COLO668 (cell line): ENCODE measurements at regions not wholly inside any gene's neighbourhood (a gene's known extent, or its start where the extent isn't known, plus 50 kb on each side); places are given as distances from the start of the nearest gene placed in this dataset.
"Not testable (repeated sequence)": the region's sequence is repeated elsewhere in the genome, so short reads cannot be mapped to it uniquely, and the experiment has no call there.

Experiments
- DNase-seq: peaks from one replicate; lab custom pipeline; 2025; ENCODE audit not compliant: unreplicated experiment; lab: John Stamatoyannopoulos, UW

DNA sequence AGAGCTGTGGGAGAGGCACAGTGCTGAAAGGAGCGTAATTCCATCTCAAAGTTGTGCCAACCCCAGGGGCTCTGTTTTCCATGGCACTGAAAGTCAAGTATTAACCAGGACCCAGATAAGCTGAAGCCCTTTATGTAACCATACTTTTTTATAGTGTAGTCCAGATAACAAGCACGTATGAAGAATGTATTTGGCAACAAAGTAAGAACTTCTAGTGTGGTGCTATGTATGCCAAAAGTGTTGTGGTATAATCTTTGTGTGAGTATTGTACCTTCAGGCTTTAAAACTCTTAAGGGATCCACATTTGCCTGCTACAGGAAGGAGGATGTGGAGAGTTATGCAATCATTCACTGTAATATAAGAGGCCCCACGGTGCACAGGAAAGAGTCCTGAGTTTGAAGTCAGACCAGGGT lies 129.4 kb downstream of the IBTK start:
- DNase-seq: no peak

- no peak for DNase-seq
Measured at GRCh38 chr6:82114748-82115147, 132.8 kb downstream of the IBTK start.

DNA sequence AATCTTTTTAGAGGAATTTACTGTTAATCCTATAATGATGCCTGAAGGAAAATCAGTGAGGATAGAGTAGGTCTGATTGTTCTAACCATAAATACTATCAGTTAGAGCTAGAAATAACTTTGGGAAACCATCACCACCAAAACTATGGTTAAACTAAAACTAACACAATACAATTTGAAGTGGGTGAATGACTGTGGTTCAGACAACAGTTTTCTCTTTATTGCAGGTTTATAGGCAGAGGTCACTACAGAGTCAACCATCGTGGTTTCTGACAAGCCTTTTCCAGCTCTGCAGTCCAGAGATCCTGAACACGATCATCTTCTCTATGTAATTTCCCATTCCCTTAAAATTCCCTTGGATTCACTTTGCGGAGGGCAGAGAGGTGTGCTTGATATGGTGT lies 134.3 kb downstream of the IBTK start:
- no peak for DNase-seq

GRCh38 chr6:82111818-82112217 lies 135.7 kb downstream of the IBTK start:
- no peak for DNase-seq

DNA sequence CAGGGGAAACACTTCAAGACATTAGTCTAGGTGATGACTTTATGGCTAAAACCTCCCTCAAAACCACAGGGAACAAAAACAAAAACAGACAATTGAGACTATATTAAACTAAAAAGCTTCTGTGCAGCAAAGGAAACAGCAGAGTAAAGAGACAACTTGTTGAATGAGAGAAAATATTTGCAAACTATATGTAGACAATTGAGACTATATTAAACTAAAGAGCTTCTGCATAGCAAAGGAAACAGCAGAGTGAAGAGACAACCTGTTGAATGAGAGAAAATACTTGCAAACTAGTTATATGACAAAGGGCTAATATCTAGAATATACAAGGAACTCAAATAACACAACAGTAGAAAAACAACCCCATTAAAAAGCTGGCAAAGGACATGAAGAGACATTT lies 136.4 kb downstream of the IBTK start:
- no peak for DNase-seq

DNA sequence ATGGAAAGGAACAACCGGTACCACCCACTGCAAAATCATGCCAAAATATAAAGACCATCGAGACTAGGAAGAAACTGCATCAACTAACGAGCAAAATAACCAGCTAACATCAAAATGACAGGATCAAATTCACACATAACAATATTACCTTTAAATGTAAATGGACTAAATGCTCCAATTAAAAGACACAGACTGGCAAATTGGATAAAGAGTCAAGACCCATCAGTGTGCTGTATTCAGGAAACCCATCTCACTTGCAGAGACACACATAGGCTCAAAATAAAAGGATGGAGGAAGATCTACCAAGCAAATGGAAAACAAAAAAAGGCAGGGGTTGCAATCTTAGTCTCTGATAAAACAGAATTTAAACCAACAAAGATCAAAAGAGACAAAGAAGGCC lies 144.4 kb downstream of the IBTK start:
- not testable (repeated sequence) for DNase-seq

GRCh38 chr6:82101374-82102114 lies 146.0 kb downstream of the IBTK start:
- not testable (repeated sequence) for DNase-seq

GRCh38 chr6:82100763-82101162 lies 146.8 kb downstream of the IBTK start:
- not testable (repeated sequence) for DNase-seq

GRCh38 chr6:82097676-82098075 lies 149.9 kb downstream of the IBTK start:
- no peak for DNase-seq

GRCh38 chr6:82095091-82095490 lies 152.5 kb downstream of the IBTK start:
- no peak for DNase-seq

DNA sequence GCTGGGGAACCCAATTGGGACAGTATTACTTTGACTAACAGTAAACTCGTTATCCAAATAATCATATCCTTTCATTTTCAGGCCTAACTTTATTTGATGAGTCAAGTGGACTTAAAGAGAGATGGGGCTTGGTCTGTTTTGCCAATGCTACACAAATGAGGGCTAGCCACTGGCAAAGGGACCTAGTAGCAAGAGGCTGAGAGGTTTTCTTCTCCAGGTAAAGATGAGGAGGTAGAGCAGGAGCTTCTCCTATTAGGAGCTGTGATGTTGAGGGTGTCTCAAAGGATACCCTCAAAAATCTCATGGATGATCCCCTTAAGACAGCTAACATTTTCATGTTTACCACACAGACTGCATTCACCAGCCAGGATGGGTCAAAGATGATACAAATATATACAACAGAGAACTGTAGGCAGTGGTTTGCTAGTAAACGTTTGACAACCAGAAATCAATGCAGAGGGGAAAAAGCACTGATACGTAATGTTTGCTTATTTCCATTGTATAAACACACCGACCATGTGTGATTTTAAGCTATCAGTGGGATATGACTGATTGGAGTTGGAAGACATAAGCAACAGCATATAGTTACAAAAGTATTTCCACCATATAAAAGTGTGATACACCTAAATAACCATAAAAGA lies 153.3 kb downstream of the IBTK start:
- no peak for DNase-seq

DNA sequence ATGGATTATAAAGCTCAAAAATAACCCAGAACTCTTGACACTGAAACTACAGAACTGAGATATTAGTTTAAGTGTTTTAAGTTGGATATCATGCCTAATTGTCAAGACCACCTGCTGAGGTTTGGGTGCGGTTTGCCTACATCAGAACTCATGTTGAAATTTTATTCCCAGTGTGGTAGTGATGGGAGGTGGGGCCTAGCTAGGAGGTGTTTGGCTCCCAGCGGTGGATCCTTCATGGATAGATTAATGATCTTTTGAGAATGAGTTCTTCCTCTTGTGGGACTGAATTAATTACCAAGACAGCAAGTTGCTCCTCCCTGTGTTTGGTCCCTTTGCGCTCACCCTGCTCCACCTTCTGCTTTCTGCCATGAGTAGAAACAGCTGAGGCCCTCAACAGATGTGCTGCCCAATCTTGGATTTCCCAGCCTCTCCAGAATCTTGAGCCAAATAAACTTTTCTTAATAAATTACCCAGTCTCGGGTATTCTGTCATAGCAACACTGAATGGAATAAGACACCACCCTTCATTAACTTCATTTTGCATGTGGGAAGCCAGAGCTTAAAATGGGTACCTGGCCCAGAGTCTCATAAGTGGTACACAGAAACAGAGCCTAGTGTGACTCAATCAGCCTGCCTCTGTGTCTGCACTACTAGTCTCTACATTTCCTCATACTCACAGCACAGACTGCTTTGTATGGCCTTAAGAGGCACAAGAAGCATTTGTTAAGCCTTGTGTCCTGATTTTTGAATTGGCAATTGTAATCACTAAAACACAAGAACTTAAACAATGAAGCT lies 158.4 kb downstream of the IBTK start:
- no peak for DNase-seq

- DNase-seq: no peak
Measured at GRCh38 chr6:82086944-82087343, 160.6 kb downstream of the IBTK start.

GRCh38 chr6:82085701-82086100 lies 161.8 kb downstream of the IBTK start:
- no peak for DNase-seq

- DNase-seq: no peak
Measured at GRCh38 chr6:82084324-82084920, 163.1 kb downstream of the IBTK start.

GRCh38 chr6:82083646-82084045 lies 163.9 kb downstream of the IBTK start:
- no peak for DNase-seq

- DNase-seq: no peak
Measured at GRCh38 chr6:82080767-82081166, 166.8 kb downstream of the IBTK start.

GRCh38 chr6:82078286-82078908 lies 169.1 kb downstream of the IBTK start:
- DNase-seq: no peak

DNA sequence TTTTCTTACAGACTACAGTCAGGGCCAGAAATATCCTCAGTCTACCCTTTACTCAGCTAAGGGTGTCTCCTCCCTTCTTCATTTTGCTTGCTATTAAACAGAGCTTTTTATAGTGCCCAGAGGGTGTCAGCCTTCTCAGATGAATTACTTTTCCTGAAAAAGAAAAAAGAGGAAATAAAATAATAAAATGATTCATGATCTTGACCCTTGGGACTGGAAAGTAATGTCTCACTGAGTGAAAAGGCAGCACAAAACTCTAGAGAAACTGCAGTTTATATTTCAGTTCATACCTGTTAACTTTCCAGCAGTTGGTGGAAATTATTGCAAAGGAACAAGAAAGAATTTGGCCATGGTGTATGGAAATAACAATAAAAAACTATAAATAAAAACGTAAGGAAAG lies 170.6 kb downstream of the IBTK start:
- no peak for DNase-seq

DNA sequence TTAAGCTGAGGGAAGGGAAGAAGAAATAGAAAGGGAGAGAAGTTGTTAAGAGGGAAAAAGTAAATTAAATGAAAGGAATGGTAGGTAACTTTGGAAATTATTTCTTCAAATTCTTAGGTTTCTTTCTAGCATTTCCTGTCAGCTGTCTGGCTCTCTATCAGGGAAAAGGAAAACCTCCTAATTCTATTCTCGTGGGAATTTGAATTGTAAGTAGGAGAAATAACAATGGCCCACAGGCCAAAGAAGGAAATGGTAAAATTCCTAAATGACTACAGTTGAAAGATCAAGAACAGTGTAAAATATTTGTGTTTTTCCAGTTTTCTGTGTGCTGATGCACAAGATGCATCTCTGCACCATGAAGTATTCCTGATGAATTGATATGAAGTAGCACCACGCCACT lies 173.0 kb downstream of the IBTK start:
- DNase-seq: no peak

GRCh38 chr6:82073484-82073883 lies 174.1 kb downstream of the IBTK start:
- peak; percentile 6 for DNase-seq
